ENCODE measurements at regions not wholly inside any gene's neighbourhood (a gene's known extent, or its start where the extent isn't known, plus 50 kb on each side); places are given as distances from the start of the nearest gene placed in this dataset.

GRCh38 chr11:69891421-69892236 is 72.4 kb upstream of the FGF3 start:
- TF ChIP-seq FOXA1 (IDR thresholded peaks at IDR 0.05) (no peak), TARDBP (IDR thresholded peaks at IDR 0.05) (no peak), CTBP1 (IDR thresholded peaks at IDR 0.05; ENCODE audit: borderline replicate concordance) (no peak), SP1 (IDR thresholded peaks at IDR 0.05) (no peak), FOXM1 (IDR thresholded peaks at IDR 0.05; ENCODE audit: borderline replicate concordance) (no peak), NFRKB (IDR thresholded peaks at IDR 0.05) (no peak), BHLHE40 (IDR thresholded peaks at IDR 0.05; ENCODE audit: borderline replicate concordance) (no peak)
- CTCF ChIA-PET: no interaction called here
- POLR2A ChIA-PET: no interaction called here
- DNase-seq (ENCODE audit: extremely low spot score): no peak

DNA sequence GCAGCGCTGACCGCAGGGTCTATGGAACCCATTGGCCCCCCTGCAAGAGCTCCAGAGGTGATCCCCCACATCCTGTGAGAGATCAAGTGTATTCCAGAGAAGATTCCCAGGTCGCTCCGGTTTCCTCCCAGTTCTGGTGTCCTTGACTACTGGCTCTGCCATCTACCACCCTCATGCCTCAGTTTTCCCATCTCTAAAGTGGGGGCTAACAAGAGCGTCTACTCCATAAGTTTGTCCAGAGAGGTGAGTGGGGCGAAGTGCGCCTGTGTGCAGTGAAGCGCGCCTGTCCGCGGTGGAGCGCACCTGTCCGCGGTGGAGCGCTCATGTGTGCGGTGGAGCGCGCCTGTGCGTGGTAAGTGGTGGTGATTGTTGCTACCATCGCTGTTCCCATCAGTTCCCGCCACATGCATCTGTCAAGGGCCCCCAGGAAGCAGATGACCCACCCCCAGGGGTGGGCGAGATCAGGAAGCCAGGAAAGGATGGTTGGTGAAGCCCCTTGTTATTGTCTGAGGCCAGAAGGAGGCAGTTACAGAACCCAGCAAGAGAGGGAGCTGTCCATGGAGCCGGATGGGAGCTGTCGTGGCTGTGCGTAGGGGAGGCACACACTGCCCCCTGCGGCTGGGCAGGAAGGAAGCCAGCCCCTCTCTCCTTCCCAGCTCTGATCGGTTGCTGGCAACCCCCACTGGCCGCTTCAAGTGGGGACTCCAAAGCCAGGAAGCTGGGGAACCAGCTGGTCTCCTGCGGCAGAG is 73.2 kb upstream of the FGF3 start:
- POLR2A ChIA-PET: no interaction called here
- TF ChIP-seq CTBP1 (IDR thresholded peaks at IDR 0.05; ENCODE audit: borderline replicate concordance): no peak
- peak; percentile 45 for DNase-seq (ENCODE audit: extremely low spot score)
- CTCF ChIA-PET: no interaction called here

- POLR2A ChIA-PET: no interaction called here
These were observed 73.9 kb upstream of the FGF3 start for GRCh38 chr11:69892986-69893555.

GRCh38 chr11:69893631-69894030 is 74.4 kb upstream of the FGF3 start:
- ChIA-PET CTCF (no interaction called here), POLR2A (no interaction called here)
- no peak for DNase-seq (ENCODE audit: extremely low spot score)
- TF ChIP-seq FOXK2 (IDR thresholded peaks at IDR 0.05) (no peak), NFRKB (IDR thresholded peaks at IDR 0.05) (no peak)

More at GRCh38 chr11:69892986-69893555, 73.9 kb upstream of the FGF3 start:
- CTCF ChIA-PET: no interaction called here
- no peak for TF ChIP-seq HDGF (IDR thresholded peaks at IDR 0.05; ENCODE audit: borderline replicate concordance)
- no peak for TF ChIP-seq BHLHE40 (IDR thresholded peaks at IDR 0.05; ENCODE audit: borderline replicate concordance)
- no peak for TF ChIP-seq FOXA1 (IDR thresholded peaks at IDR 0.05)
- TF ChIP-seq ZNF384 (IDR thresholded peaks at IDR 0.05): no peak
- no peak for TF ChIP-seq SUZ12 (IDR thresholded peaks at IDR 0.05)
- TF ChIP-seq LEF1 (IDR thresholded peaks at IDR 0.05; ENCODE audit: borderline replicate concordance): no peak
- TF ChIP-seq FOXM1 (IDR thresholded peaks at IDR 0.05; ENCODE audit: borderline replicate concordance): no peak
- TF ChIP-seq SP1 (IDR thresholded peaks at IDR 0.05): no peak
- no peak for TF ChIP-seq ELF4 (IDR thresholded peaks at IDR 0.05)
- DNase-seq (ENCODE audit: extremely low spot score): no peak

DNA sequence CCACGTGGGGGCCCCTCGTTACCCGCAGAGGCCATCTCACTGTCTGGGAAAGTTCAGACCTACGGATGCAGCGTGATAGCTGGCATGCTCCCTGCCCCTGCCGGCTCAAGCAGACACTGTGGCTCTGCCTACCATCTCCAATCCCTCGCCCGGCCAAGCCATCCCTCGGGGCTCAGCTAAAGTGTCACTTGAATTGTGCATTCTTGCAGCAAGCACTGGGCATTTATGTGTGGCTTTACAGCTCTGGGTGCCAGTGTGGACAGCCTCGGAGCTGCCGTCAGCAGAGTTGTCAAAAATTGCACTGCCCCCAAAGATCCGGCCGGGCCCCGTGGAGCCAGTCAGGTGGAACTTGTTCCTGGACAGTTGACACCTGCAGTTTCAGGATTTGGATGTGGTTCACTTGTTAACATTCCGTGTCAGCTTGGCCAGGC is 75.0 kb upstream of the FGF3 start:
- DNase-seq (ENCODE audit: extremely low spot score): no peak
- TF ChIP-seq FOXK2 (IDR thresholded peaks at IDR 0.05): no peak
- TF ChIP-seq FOXM1 (IDR thresholded peaks at IDR 0.05; ENCODE audit: borderline replicate concordance): no peak
- TF ChIP-seq, protein P1, sequence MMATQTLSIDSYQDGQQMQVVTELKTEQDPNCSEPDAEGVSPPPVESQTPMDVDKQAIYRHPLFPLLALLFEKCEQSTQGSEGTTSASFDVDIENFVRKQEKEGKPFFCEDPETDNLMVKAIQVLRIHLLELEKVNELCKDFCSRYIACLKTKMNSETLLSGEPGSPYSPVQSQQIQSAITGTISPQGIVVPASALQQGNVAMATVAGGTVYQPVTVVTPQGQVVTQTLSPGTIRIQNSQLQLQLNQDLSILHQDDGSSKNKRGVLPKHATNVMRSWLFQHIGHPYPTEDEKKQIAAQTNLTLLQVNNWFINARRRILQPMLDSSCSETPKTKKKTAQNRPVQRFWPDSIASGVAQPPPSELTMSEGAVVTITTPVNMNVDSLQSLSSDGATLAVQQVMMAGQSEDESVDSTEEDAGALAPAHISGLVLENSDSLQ (IDR thresholded peaks at IDR 0.05): no peak
- TF ChIP-seq SP1 (IDR thresholded peaks at IDR 0.05): no peak
- TF ChIP-seq NFRKB (IDR thresholded peaks at IDR 0.05): no peak
- no peak for TF ChIP-seq TARDBP (IDR thresholded peaks at IDR 0.05)
- no peak for TF ChIP-seq L3MBTL2 (conservative IDR thresholded peaks at IDR 0.05)
- no peak for TF ChIP-seq SUZ12 (IDR thresholded peaks at IDR 0.05)
- TF ChIP-seq ARNT (IDR thresholded peaks at IDR 0.05): no peak
- TF ChIP-seq LEF1 (IDR thresholded peaks at IDR 0.05; ENCODE audit: borderline replicate concordance): no peak
- no peak for TF ChIP-seq ZNF384 (IDR thresholded peaks at IDR 0.05)
- no peak for TF ChIP-seq BHLHE40 (IDR thresholded peaks at IDR 0.05; ENCODE audit: borderline replicate concordance)
- no peak for TF ChIP-seq CTBP1 (IDR thresholded peaks at IDR 0.05; ENCODE audit: borderline replicate concordance)
- no peak for TF ChIP-seq HDGF (IDR thresholded peaks at IDR 0.05; ENCODE audit: borderline replicate concordance)
- TF ChIP-seq ELF4 (IDR thresholded peaks at IDR 0.05): no peak
- TF ChIP-seq FOXA1 (IDR thresholded peaks at IDR 0.05): no peak
- CTCF ChIA-PET: no interaction called here
- POLR2A ChIA-PET: no interaction called here

- CTCF ChIA-PET: no interaction called here
- POLR2A ChIA-PET: no interaction called here
- TF ChIP-seq NFRKB (IDR thresholded peaks at IDR 0.05) (no peak), ARNT (IDR thresholded peaks at IDR 0.05) (no peak), CTBP1 (IDR thresholded peaks at IDR 0.05; ENCODE audit: borderline replicate concordance) (no peak), HDGF (IDR thresholded peaks at IDR 0.05; ENCODE audit: borderline replicate concordance) (no peak), BHLHE40 (IDR thresholded peaks at IDR 0.05; ENCODE audit: borderline replicate concordance) (no peak), L3MBTL2 (conservative IDR thresholded peaks at IDR 0.05) (no peak), LEF1 (IDR thresholded peaks at IDR 0.05; ENCODE audit: borderline replicate concordance) (no peak), FOXM1 (IDR thresholded peaks at IDR 0.05; ENCODE audit: borderline replicate concordance) (no peak), TARDBP (IDR thresholded peaks at IDR 0.05) (no peak), FOXA1 (IDR thresholded peaks at IDR 0.05) (no peak), FOXK2 (IDR thresholded peaks at IDR 0.05) (no peak), ZNF384 (IDR thresholded peaks at IDR 0.05) (no peak), SP1 (IDR thresholded peaks at IDR 0.05) (no peak), SUZ12 (IDR thresholded peaks at IDR 0.05) (no peak), ELF4 (IDR thresholded peaks at IDR 0.05) (no peak)
- TF ChIP-seq, protein P1 (IDR thresholded peaks at IDR 0.05): no peak
- no peak for DNase-seq (ENCODE audit: extremely low spot score)
These were observed 75.4 kb upstream of the FGF3 start for GRCh38 chr11:69894648-69895047.
